ENCODE measurements at regions not wholly inside any gene's neighbourhood (a gene's known extent, or its start where the extent isn't known, plus 50 kb on each side); places are given as distances from the start of the nearest gene placed in this dataset.

- no peak overlapping the region for H3K27ac ChIP-seq (ENCODE audit: low read length in 2 of 2)
- H3K4me1 Mint-ChIP-seq: peaks cover 14% of the 10 kb centered on the region
- no peak overlapping the region for H3K4me2 ChIP-seq (replicated peaks; ENCODE audit: low read depth, low read length, poor library complexity, severe bottlenecking)
- peaks cover 32% of the 10 kb centered on the region for H3K27me3 Mint-ChIP-seq
- no peak for DNase-seq
- H3K36me3 ChIP-seq (replicated peaks in 1 of 2; ENCODE audit: control extremely low read depth in 1 of 2, control insufficient read depth in 1 of 2, extremely low read depth in 1 of 2, insufficient read depth in 2 of 2, low read length in 1 of 2): no peaks in the 10 kb centered on the region
- H3K27ac Mint-ChIP-seq: no peak overlapping the region
- H4K20me1 ChIP-seq (ENCODE audit: control insufficient read depth, insufficient read depth, low read length, poor library complexity, severe bottlenecking): no peaks in the 10 kb centered on the region
- no peak for ATAC-seq (ENCODE audit: low read depth)
- no peak overlapping the region for H3K4me3 ChIP-seq (ENCODE audit: control extremely low read depth in 1 of 5, extremely low read depth in 1 of 5, insufficient read depth in 1 of 5, low read depth in 2 of 5, low read length in 4 of 5)
- 98% methylated on average over 4 of the region's 7 CpGs for WGBS (ENCODE audit: insufficient coverage)
- ChIA-PET CTCF (no interaction called here), POLR2A (no interaction called here)
- peaks cover 0 to 9% (median 0%) of the 10 kb centered on the region in 4 experiments for H3K27me3 ChIP-seq (replicated peaks in 1 of 4; ENCODE audit: control extremely low read depth in 1 of 4, control insufficient read depth in 3 of 4, insufficient read depth in 4 of 4, low read length in 3 of 4)
- H3K9ac ChIP-seq (ENCODE audit: low read length): no peak overlapping the region
- no peaks in the 10 kb centered on the region for H3K9me3 Mint-ChIP-seq (ENCODE audit: insufficient read depth)
- H3K4me3 Mint-ChIP-seq: no peak overlapping the region
- no peak for TF ChIP-seq CTCF (IDR thresholded peaks at IDR 0.05)
- TF ChIP-seq EZH2 (IDR thresholded peaks at IDR 0.05; ENCODE audit: borderline replicate concordance, insufficient read depth, low read depth, low read length, poor library complexity, severe bottlenecking): no peak
- H3K9me3 ChIP-seq (ENCODE audit: control extremely low read depth in 1 of 3, control insufficient read depth in 2 of 3, insufficient read depth in 1 of 3, low read length in 2 of 3): peaks cover 0 to 7% (median 0%) of the 10 kb centered on the region in 3 donors
- intact Hi-C loops (cut with micrococcal nuclease): no loop called here
- no peaks in the 10 kb centered on the region for H3K79me2 ChIP-seq (ENCODE audit: control insufficient read depth, insufficient read depth, low read length)
- no peak overlapping the region for H2AFZ ChIP-seq (ENCODE audit: insufficient read depth, low read depth, low read length, poor library complexity, severe bottlenecking)
- H3K4me1 ChIP-seq (ENCODE audit: control insufficient read depth in 2 of 2, insufficient read depth in 2 of 2, low read length in 2 of 2): peaks cover 7 to 11% of the 10 kb centered on the region in 2 donors
Observed at GRCh38 chr10:43320226-43320625, 51.2 kb upstream of the FXYD4 start.

- no peak overlapping the region for H3K4me3 ChIP-seq (ENCODE audit: control extremely low read depth in 1 of 5, extremely low read depth in 1 of 5, insufficient read depth in 1 of 5, low read depth in 2 of 5, low read length in 4 of 5)
- H3K27ac ChIP-seq (ENCODE audit: low read length in 2 of 2): no peak overlapping the region
- no peaks in the 10 kb centered on the region for H3K79me2 ChIP-seq (ENCODE audit: control insufficient read depth, insufficient read depth, low read length)
- Mint-ChIP-seq H3K4me3 (no peak overlapping the region), H3K27me3 (peaks cover 35% of the 10 kb centered on the region), H3K9me3 (ENCODE audit: insufficient read depth) (no peaks in the 10 kb centered on the region), H3K4me1 (peaks cover 14% of the 10 kb centered on the region), H3K27ac (no peak overlapping the region)
- H4K20me1 ChIP-seq (ENCODE audit: control insufficient read depth, insufficient read depth, low read length, poor library complexity, severe bottlenecking): no peaks in the 10 kb centered on the region
- 94% methylated on average over 16 of the region's 21 CpGs for WGBS (ENCODE audit: insufficient coverage)
- TF ChIP-seq EZH2 (IDR thresholded peaks at IDR 0.05; ENCODE audit: borderline replicate concordance, insufficient read depth, low read depth, low read length, poor library complexity, severe bottlenecking): no peak
- no peak for TF ChIP-seq CTCF (IDR thresholded peaks at IDR 0.05)
- H3K36me3 ChIP-seq (replicated peaks in 1 of 2; ENCODE audit: control extremely low read depth in 1 of 2, control insufficient read depth in 1 of 2, extremely low read depth in 1 of 2, insufficient read depth in 2 of 2, low read length in 1 of 2): no peaks in the 10 kb centered on the region
- H3K9me3 ChIP-seq (ENCODE audit: control extremely low read depth in 1 of 3, control insufficient read depth in 2 of 3, insufficient read depth in 1 of 3, low read length in 2 of 3): peaks cover 0 to 7% (median 0%) of the 10 kb centered on the region in 3 donors
- peaks cover 7 to 11% of the 10 kb centered on the region in 2 donors for H3K4me1 ChIP-seq (ENCODE audit: control insufficient read depth in 2 of 2, insufficient read depth in 2 of 2, low read length in 2 of 2)
- DNase-seq: no peak
- H3K27me3 ChIP-seq (replicated peaks in 1 of 4; ENCODE audit: control extremely low read depth in 1 of 4, control insufficient read depth in 3 of 4, insufficient read depth in 4 of 4, low read length in 3 of 4): peaks cover 0 to 9% (median 0%) of the 10 kb centered on the region in 4 experiments
- H3K9ac ChIP-seq (ENCODE audit: low read length): no peak overlapping the region
- intact Hi-C loops (cut with micrococcal nuclease): no loop called here
- POLR2A ChIA-PET: no interaction called here
- H3K4me2 ChIP-seq (replicated peaks; ENCODE audit: low read depth, low read length, poor library complexity, severe bottlenecking): no peak overlapping the region
- no peak overlapping the region for H2AFZ ChIP-seq (ENCODE audit: insufficient read depth, low read depth, low read length, poor library complexity, severe bottlenecking)
- CTCF ChIA-PET: interaction anchor here (0.9 kb wide), 1 partner anchor 15 kb away, joined by 3 read pairs; no protein-coding TSS in a partner anchor
- ATAC-seq (ENCODE audit: low read depth): no peak
Observed at GRCh38 chr10:43318976-43319960, 52.2 kb upstream of the FXYD4 start.

Data from B cell (primary cell).